ENCODE measurements at regions not wholly inside any gene's neighbourhood (a gene's known extent, or its start where the extent isn't known, plus 50 kb on each side); places are given as distances from the start of the nearest gene placed in this dataset.

DNA sequence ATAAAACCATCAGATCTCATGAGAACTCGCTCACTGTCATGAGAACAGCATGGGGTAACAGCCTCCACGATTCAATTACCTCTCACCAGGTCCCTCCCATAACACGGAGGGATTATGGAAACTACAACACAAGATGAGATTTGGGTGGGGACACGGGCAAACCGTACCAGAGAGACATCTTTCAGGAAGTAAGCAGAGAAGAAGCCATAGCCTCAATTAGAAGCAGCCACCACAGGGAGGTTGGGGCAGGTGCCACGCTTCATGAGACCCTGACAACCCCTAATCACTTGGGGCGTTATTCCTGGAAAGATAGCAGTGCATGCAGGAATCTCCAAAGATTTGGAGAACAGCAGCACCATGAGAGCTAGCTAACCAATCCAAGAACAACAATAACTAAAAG lies 52.9 kb upstream of the SIRPG start:
- DNase-seq, result no peak

GRCh38 chr20:1707588-1708449 lies 50.2 kb upstream of the SIRPG start:
- peak; percentile 95 for DNase-seq
